CD4-positive, CD25-positive, alpha-beta regulatory T cell (primary cell): ENCODE measurements at regions not wholly inside any gene's neighbourhood (a gene's known extent, or its start where the extent isn't known, plus 50 kb on each side); places are given as distances from the start of the nearest gene placed in this dataset.

ENCODE experiments used
- ATAC-seq, 2 donors: fragments of 150-1000 bp; cut with Tn5 transposase; one replicate each; pipeline ENCODE4 v1.10.0; 2021; ENCODE audit warnings: low read depth in 2 of 2, moderate number of reproducible peaks in 2 of 2, moderate library complexity in 1 of 2
- DNase-seq, 3 donors: peaks; one replicate each; pipeline versions ENCODE4 v3.0.0 to v3.0.0-alpha.2; 2012 to 2022; ENCODE audit warnings: mixed read lengths in 1 of 3
- H3K27ac ChIP-seq: one replicate; pipeline ENCODE4 v1.7.0; 2013; ENCODE audit warnings: mild to moderate bottlenecking, low read length; ENCODE audit not compliant: insufficient read depth, poor library complexity, severe bottlenecking
- H3K27me3 ChIP-seq: one replicate; pipeline ENCODE4 v1.7.0; 2013; ENCODE audit warnings: low read length; ENCODE audit not compliant: control insufficient read depth, insufficient read depth
- H3K36me3 ChIP-seq: one replicate; pipeline ENCODE4 v1.7.0; 2013; ENCODE audit warnings: mild to moderate bottlenecking, low read length, moderate library complexity; ENCODE audit not compliant: control insufficient read depth, insufficient read depth
- H3K4me1 ChIP-seq: 2 replicates; pipeline ENCODE4 v1.7.0; 2013; ENCODE audit warnings: mild to moderate bottlenecking, low read length; ENCODE audit not compliant: insufficient read depth, control insufficient read depth, poor library complexity, severe bottlenecking
- H3K4me3 ChIP-seq: one replicate; pipeline ENCODE4 v1.7.0; 2013; ENCODE audit warnings: low read depth, mild to moderate bottlenecking, low read length, moderate library complexity
- H3K9me3 ChIP-seq, 2 experiments: 1 replicate in 1 of 2; 2 replicates in 1 of 2; pipeline ENCODE4 v1.7.0; 2013; ENCODE audit warnings: low read length in 2 of 2, mild to moderate bottlenecking in 1 of 2, moderate library complexity in 1 of 2; ENCODE audit not compliant: control insufficient read depth in 2 of 2
- H3K27ac Mint-ChIP-seq, 3 donors: one replicate each; pipeline ENCODE4 v1.8.0; 2020 to 2022; ENCODE audit warnings: mild to moderate bottlenecking in 3 of 3, mixed read lengths in 3 of 3, moderate library complexity in 2 of 3
- H3K27me3 Mint-ChIP-seq: one replicate; pipeline ENCODE4 v1.8.0; 2022; ENCODE audit warnings: mild to moderate bottlenecking, mixed read lengths
- H3K36me3 Mint-ChIP-seq: one replicate; pipeline ENCODE4 v1.8.0; 2020; ENCODE audit warnings: mixed read lengths
- H3K4me1 Mint-ChIP-seq, 4 donors: one replicate each; pipeline ENCODE4 v1.8.0; 2020 to 2022; ENCODE audit warnings: mixed read lengths in 4 of 4, mild to moderate bottlenecking in 1 of 4
- H3K4me3 Mint-ChIP-seq, 4 donors: one replicate each; pipeline ENCODE4 v1.8.0; 2020 to 2022; ENCODE audit warnings: mild to moderate bottlenecking in 4 of 4, mixed read lengths in 4 of 4, moderate library complexity in 3 of 4
- H3K9me3 Mint-ChIP-seq, 7 donors: one replicate each; pipeline ENCODE4 v1.8.0; 2020 to 2022; ENCODE audit warnings: mixed read lengths in 7 of 7, mild to moderate bottlenecking in 3 of 7, moderate library complexity in 2 of 7

- Histone ChIP-seq H3K27me3 (no peaks in the 10 kb centered on the region), H3K4me1 (no peaks in the 10 kb centered on the region), H3K27ac (no peak overlapping the region), H3K36me3 (no peaks in the 10 kb centered on the region), H3K4me3 (no peak overlapping the region), H3K9me3 (no peaks in the 10 kb centered on the region)
- Mint-ChIP-seq H3K4me3 (no peak overlapping the region), H3K27ac (no peak overlapping the region), H3K36me3 (no peaks in the 10 kb centered on the region), H3K9me3 (peaks cover 0 to 7% (median 3%) of the 10 kb centered on the region in 7 donors), H3K4me1 (no peaks in the 10 kb centered on the region), H3K27me3 (no peaks in the 10 kb centered on the region)
- ATAC-seq, result no peak
- no peak for DNase-seq
These were observed 547.0 kb downstream of the MBD2 start for GRCh38 chr18:53677480-53677879.

GRCh38 chr18:53665701-53666100 lies 558.8 kb downstream of the MBD2 start:
- peaks cover 1 to 44% (median 4%) of the 10 kb centered on the region in 7 donors for H3K9me3 Mint-ChIP-seq
- H3K36me3 ChIP-seq, result no peaks in the 10 kb centered on the region
- H3K27me3 ChIP-seq, result no peaks in the 10 kb centered on the region
- no peak overlapping the region for H3K27ac Mint-ChIP-seq
- H3K4me1 ChIP-seq, result no peaks in the 10 kb centered on the region
- no peaks in the 10 kb centered on the region for H3K9me3 ChIP-seq
- ATAC-seq, result no peak
- DNase-seq, result no peak
- no peaks in the 10 kb centered on the region for H3K27me3 Mint-ChIP-seq
- H3K4me3 Mint-ChIP-seq, result no peak overlapping the region
- no peaks in the 10 kb centered on the region for H3K4me1 Mint-ChIP-seq
- no peak overlapping the region for H3K4me3 ChIP-seq
- H3K36me3 Mint-ChIP-seq, result no peaks in the 10 kb centered on the region
- H3K27ac ChIP-seq, result no peak overlapping the region

- H3K4me3 ChIP-seq, result no peak overlapping the region
- no peaks in the 10 kb centered on the region for H3K27me3 ChIP-seq
- H3K36me3 ChIP-seq, result no peaks in the 10 kb centered on the region
- no peak for DNase-seq
- H3K27ac Mint-ChIP-seq, result no peak overlapping the region
- H3K27ac ChIP-seq, result no peak overlapping the region
- no peaks in the 10 kb centered on the region for H3K9me3 ChIP-seq
- no peak overlapping the region for H3K4me3 Mint-ChIP-seq
- H3K4me1 ChIP-seq, result no peaks in the 10 kb centered on the region
- H3K27me3 Mint-ChIP-seq, result no peaks in the 10 kb centered on the region
- ATAC-seq, result no peak
- H3K4me1 Mint-ChIP-seq, result no peaks in the 10 kb centered on the region
- H3K36me3 Mint-ChIP-seq, result no peaks in the 10 kb centered on the region
- peaks cover 1 to 40% (median 4%) of the 10 kb centered on the region in 7 donors for H3K9me3 Mint-ChIP-seq
These were observed 559.9 kb downstream of the MBD2 start for GRCh38 chr18:53664575-53664974.

- Histone ChIP-seq H3K36me3 (no peaks in the 10 kb centered on the region), H3K9me3 (no peaks in the 10 kb centered on the region), H3K4me1 (no peaks in the 10 kb centered on the region), H3K4me3 (no peak overlapping the region), H3K27me3 (no peaks in the 10 kb centered on the region), H3K27ac (no peak overlapping the region)
- no peaks in the 10 kb centered on the region for H3K4me1 Mint-ChIP-seq
- no peak overlapping the region for H3K27ac Mint-ChIP-seq
- H3K9me3 Mint-ChIP-seq, result peaks cover 3 to 39% (median 7%) of the 10 kb centered on the region in 7 donors
- H3K27me3 Mint-ChIP-seq, result no peaks in the 10 kb centered on the region
- ATAC-seq, result no peak
- no peak for DNase-seq
- H3K36me3 Mint-ChIP-seq, result no peaks in the 10 kb centered on the region
- H3K4me3 Mint-ChIP-seq, result no peak overlapping the region
These were observed 564.2 kb downstream of the MBD2 start for GRCh38 chr18:53660306-53660705.

DNA sequence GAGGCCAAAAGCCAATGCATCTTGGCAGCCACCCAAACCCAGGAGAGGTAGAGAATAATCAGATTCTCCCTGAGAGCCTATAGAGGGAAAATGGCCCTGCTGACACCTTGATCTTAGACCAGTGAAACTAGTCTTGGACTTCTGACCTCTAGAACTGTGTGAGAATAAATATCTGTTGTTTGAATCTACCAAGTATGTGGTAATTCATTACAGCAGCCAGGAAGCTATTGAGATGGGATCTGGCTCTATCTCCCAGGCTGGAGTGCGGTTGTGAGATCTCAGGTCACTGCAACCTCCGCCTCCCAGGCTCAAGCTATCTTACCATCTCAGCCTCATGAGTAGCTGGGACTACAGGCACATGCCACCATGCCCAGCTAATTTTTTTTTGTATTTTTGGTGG lies 567.2 kb downstream of the MBD2 start:
- no peaks in the 10 kb centered on the region for H3K4me1 ChIP-seq
- no peak overlapping the region for H3K4me3 ChIP-seq
- no peaks in the 10 kb centered on the region for H3K36me3 ChIP-seq
- Mint-ChIP-seq H3K4me1 (no peaks in the 10 kb centered on the region), H3K27ac (no peak overlapping the region), H3K9me3 (peaks cover 5 to 35% (median 10%) of the 10 kb centered on the region in 7 donors), H3K36me3 (no peaks in the 10 kb centered on the region), H3K4me3 (no peak overlapping the region), H3K27me3 (no peaks in the 10 kb centered on the region)
- ATAC-seq, result no peak
- no peaks in the 10 kb centered on the region for H3K27me3 ChIP-seq
- H3K9me3 ChIP-seq, result no peaks in the 10 kb centered on the region
- no peak for DNase-seq
- H3K27ac ChIP-seq, result no peak overlapping the region

DNA sequence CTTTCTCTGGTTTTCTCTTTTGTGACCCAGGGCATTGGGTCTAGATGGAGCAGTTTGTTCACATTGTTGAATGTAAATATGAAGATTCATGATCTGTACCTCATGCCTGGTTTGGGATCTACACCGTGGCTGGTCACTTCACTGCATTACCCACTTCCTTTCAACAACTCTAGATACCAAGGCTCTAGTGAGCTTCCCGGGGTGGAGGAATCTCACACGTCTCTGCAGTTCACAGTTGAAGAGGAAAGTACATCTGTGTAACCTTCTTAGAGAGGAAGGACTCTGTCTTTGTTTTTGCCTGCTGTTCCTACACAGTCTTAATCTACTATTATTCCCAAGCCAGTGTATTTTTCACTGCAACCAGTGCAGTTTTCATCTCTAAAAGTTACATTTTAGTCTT lies 574.8 kb downstream of the MBD2 start:
- Histone ChIP-seq H3K4me1 (no peaks in the 10 kb centered on the region), H3K4me3 (no peak overlapping the region), H3K27me3 (no peaks in the 10 kb centered on the region), H3K27ac (no peak overlapping the region), H3K36me3 (no peaks in the 10 kb centered on the region), H3K9me3 (no peaks in the 10 kb centered on the region)
- ATAC-seq (no peak), DNase-seq (no peak)
- Mint-ChIP-seq H3K36me3 (no peaks in the 10 kb centered on the region), H3K27ac (no peak overlapping the region), H3K4me1 (no peaks in the 10 kb centered on the region), H3K9me3 (peaks cover 0 to 12% (median 4%) of the 10 kb centered on the region in 7 donors), H3K27me3 (no peaks in the 10 kb centered on the region), H3K4me3 (no peak overlapping the region)

DNA sequence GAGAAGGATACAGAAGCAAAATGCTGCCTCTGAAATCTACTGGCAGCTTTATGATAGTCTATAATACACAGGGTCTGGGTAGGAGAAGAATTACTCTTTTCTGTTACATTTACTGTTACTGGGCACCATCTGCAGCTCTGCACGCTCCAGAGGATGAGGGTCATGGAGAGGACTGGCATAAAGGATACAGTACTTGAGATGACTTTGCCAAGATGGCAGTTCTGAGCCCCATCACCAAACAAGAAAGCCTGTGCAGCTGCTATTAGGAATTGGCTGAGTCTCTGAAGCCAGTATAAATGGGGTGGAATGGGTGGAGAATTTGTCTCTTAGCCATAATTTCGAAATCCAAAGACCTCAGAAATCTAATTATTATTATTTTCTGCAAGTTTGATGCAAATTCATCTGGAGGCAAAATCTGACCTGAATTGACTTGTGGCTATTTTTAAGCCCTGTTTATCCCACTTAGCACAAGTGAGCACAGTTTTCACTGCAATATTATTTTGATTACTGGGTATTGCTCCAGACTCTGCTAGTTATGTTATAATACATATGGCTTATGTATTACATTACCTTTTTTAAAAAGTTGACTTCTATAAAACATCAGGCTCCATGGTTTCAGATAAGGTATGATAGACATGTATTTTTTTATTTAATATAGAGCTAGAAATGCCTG lies 579.5 kb downstream of the MBD2 start:
- Mint-ChIP-seq H3K36me3 (no peaks in the 10 kb centered on the region), H3K27me3 (no peaks in the 10 kb centered on the region), H3K4me3 (no peak overlapping the region), H3K27ac (no peak overlapping the region), H3K9me3 (peaks cover 2 to 8% (median 6%) of the 10 kb centered on the region in 7 donors), H3K4me1 (no peaks in the 10 kb centered on the region)
- no peak for ATAC-seq
- Histone ChIP-seq H3K9me3 (no peaks in the 10 kb centered on the region), H3K4me1 (no peaks in the 10 kb centered on the region), H3K4me3 (no peak overlapping the region), H3K36me3 (no peaks in the 10 kb centered on the region), H3K27ac (no peak overlapping the region), H3K27me3 (no peaks in the 10 kb centered on the region)
- DNase-seq, result no peak

GRCh38 chr18:53639687-53640086 lies 584.8 kb downstream of the MBD2 start:
- Mint-ChIP-seq H3K9me3 (peaks cover 2 to 12% (median 4%) of the 10 kb centered on the region in 7 donors), H3K27me3 (no peaks in the 10 kb centered on the region), H3K36me3 (no peaks in the 10 kb centered on the region), H3K4me3 (no peak overlapping the region), H3K4me1 (no peaks in the 10 kb centered on the region), H3K27ac (no peak overlapping the region)
- no peak for DNase-seq
- Histone ChIP-seq H3K36me3 (no peaks in the 10 kb centered on the region), H3K4me3 (no peak overlapping the region), H3K9me3 (peaks cover 0 to 3% of the 10 kb centered on the region in 2 experiments), H3K27ac (no peak overlapping the region), H3K4me1 (no peaks in the 10 kb centered on the region), H3K27me3 (no peaks in the 10 kb centered on the region)
- no peak for ATAC-seq
